ENCODE measurements at regions not wholly inside any gene's neighbourhood (a gene's known extent, or its start where the extent isn't known, plus 50 kb on each side); places are given as distances from the start of the nearest gene placed in this dataset.

DNA sequence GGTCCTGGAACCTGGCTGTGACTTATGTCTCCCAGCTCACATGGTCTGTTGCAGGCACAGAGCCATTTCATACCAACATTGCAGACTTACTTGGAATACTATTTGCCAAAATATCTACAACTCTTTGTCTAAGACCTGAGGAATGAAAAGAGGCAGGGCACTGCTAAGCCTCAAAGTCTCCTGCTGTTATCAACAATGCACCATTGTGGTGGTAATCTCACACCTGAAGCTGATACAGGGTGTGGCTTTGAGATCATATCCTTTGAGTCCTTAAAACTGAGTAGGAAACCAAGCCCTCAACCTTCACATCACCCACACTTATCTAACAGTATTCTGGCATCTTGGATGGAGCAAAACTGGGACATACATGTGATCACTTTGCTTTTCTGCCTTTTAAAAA lies 782.0 kb downstream of the EPHA3 start:
- H3K27me3 ChIP-seq (ENCODE audit: insufficient read depth, low read length), result no peaks in the 10 kb centered on the region
- H3K27ac ChIP-seq (ENCODE audit: low read depth, low read length), result no peak overlapping the region
- no peaks in the 10 kb centered on the region for H3K79me2 ChIP-seq (ENCODE audit: insufficient read depth, low read length)
- DNase-seq (ENCODE audit: insufficient read length, low spot score, missing footprints), result no peak
- H2AFZ ChIP-seq (ENCODE audit: low read length), result no peak overlapping the region
- no peaks in the 10 kb centered on the region for H4K20me1 ChIP-seq (ENCODE audit: insufficient read depth, low read length)
- H3K4me2 ChIP-seq (ENCODE audit: insufficient read depth, low read length), result no peak overlapping the region
- H3K36me3 ChIP-seq (ENCODE audit: insufficient read depth, low read length), result no peaks in the 10 kb centered on the region
- no peak overlapping the region for H3K4me3 ChIP-seq (ENCODE audit: insufficient read depth, low read length)
- TF ChIP-seq, protein P1, sequence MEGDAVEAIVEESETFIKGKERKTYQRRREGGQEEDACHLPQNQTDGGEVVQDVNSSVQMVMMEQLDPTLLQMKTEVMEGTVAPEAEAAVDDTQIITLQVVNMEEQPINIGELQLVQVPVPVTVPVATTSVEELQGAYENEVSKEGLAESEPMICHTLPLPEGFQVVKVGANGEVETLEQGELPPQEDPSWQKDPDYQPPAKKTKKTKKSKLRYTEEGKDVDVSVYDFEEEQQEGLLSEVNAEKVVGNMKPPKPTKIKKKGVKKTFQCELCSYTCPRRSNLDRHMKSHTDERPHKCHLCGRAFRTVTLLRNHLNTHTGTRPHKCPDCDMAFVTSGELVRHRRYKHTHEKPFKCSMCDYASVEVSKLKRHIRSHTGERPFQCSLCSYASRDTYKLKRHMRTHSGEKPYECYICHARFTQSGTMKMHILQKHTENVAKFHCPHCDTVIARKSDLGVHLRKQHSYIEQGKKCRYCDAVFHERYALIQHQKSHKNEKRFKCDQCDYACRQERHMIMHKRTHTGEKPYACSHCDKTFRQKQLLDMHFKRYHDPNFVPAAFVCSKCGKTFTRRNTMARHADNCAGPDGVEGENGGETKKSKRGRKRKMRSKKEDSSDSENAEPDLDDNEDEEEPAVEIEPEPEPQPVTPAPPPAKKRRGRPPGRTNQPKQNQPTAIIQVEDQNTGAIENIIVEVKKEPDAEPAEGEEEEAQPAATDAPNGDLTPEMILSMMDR (IDR thresholded peaks at IDR 0.05; ENCODE audit: extremely low read depth, low read depth, low read length), result no peak
- no peaks in the 10 kb centered on the region for H3K4me1 ChIP-seq (ENCODE audit: insufficient read depth, low read length)
- no peaks in the 10 kb centered on the region for H3K9me3 ChIP-seq (ENCODE audit: low read depth, low read length)

DNA sequence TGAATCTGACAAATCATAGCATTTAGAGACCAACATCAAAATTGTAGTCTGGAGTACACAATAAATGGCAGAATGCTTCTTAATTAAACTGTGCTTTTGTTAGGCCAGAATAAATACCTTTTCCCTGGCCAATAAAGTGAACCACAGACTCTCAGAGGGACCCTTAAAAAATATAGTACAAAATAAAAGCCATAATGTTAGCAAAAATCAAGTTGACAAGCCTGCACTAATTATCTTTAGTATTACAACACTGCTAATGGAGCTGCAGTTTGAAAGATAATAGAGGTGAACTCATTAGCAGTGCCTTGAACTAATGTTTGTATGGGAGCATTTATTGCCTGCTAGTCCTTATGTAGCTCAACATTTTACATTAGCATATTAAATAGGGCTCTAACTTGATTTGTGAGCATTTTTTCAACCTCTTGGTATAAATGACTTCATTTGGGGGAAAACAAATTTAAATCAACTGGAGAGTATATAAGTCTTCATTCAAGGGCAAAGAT lies 801.3 kb downstream of the EPHA3 start:
- DNase-seq (ENCODE audit: insufficient read length, low spot score, missing footprints), result no peak
- no peak overlapping the region for H3K4me2 ChIP-seq (ENCODE audit: insufficient read depth, low read length)
- no peaks in the 10 kb centered on the region for H3K27me3 ChIP-seq (ENCODE audit: insufficient read depth, low read length)
- no peaks in the 10 kb centered on the region for H3K4me1 ChIP-seq (ENCODE audit: insufficient read depth, low read length)
- TF ChIP-seq, protein P1 (IDR thresholded peaks at IDR 0.05; ENCODE audit: extremely low read depth, low read depth, low read length), result no peak
- no peak overlapping the region for H3K27ac ChIP-seq (ENCODE audit: low read depth, low read length)
- no peaks in the 10 kb centered on the region for H3K79me2 ChIP-seq (ENCODE audit: insufficient read depth, low read length)
- no peak overlapping the region for H3K4me3 ChIP-seq (ENCODE audit: insufficient read depth, low read length)
- no peaks in the 10 kb centered on the region for H3K36me3 ChIP-seq (ENCODE audit: insufficient read depth, low read length)
- H4K20me1 ChIP-seq (ENCODE audit: insufficient read depth, low read length), result no peaks in the 10 kb centered on the region
- no peak overlapping the region for H2AFZ ChIP-seq (ENCODE audit: low read length)
- H3K9me3 ChIP-seq (ENCODE audit: low read depth, low read length), result no peaks in the 10 kb centered on the region

DNA sequence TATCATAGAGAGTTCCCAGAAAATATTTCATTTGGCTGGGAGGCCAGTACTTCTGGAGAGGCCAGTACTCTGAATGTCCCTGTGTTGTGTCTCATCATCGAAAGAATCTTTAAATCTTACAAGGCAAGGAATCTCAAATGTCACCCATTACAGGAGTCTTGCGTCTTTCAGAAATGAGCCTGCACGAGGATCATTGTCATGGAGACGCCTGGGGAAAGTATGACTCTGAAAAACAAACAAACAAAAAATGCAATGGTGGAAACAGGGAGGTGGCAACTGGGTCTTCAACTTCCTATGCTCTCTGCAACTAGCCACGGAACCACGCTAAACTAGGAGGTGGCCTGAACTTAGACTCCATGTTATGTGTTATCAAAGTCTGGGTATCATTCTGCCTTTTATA lies 804.6 kb downstream of the EPHA3 start:
- Histone ChIP-seq H2AFZ (ENCODE audit: low read length) (no peak overlapping the region), H3K27me3 (ENCODE audit: insufficient read depth, low read length) (no peaks in the 10 kb centered on the region), H3K36me3 (ENCODE audit: insufficient read depth, low read length) (no peaks in the 10 kb centered on the region), H3K27ac (ENCODE audit: low read depth, low read length) (no peak overlapping the region), H3K4me3 (ENCODE audit: insufficient read depth, low read length) (no peak overlapping the region), H3K9me3 (ENCODE audit: low read depth, low read length) (no peaks in the 10 kb centered on the region), H3K4me2 (ENCODE audit: insufficient read depth, low read length) (no peak overlapping the region), H4K20me1 (ENCODE audit: insufficient read depth, low read length) (no peaks in the 10 kb centered on the region), H3K4me1 (ENCODE audit: insufficient read depth, low read length) (no peaks in the 10 kb centered on the region), H3K79me2 (ENCODE audit: insufficient read depth, low read length) (no peaks in the 10 kb centered on the region)
- no peak for DNase-seq (ENCODE audit: insufficient read length, low spot score, missing footprints)
- TF ChIP-seq, protein P1 (IDR thresholded peaks at IDR 0.05; ENCODE audit: extremely low read depth, low read depth, low read length), result no peak

DNA sequence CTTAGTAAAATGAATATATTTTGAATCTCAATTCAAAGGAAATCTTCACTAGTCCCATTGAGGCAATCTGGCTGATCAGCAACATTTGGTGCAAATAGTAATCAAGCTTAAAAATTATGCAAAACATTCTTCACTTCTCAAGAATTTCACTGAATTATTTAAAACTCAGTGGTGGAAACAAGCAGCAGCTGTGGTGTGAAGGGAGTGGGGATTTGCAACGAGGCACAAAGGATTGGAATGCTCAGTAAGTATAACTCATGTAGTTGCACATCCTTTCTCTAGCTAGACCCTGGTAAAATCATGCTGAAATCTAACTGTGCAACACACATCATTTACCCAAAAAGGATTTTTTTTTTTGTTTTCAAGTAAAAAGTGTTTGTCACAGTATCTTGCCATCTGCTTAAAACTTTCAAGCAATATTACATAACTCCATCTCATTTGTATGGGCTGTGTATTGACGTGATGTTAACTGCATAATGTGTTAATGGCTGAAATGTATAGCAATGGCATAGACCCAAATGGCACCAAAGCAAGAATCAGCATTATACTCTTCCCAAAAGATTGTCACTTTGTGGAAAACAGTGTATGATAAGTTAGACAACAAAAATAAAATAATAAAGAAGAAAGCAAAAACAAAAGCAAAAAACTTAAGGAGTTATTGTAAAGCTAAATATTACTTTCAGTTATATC lies 816.6 kb downstream of the EPHA3 start:
- H3K4me1 ChIP-seq (ENCODE audit: insufficient read depth, low read length), result no peaks in the 10 kb centered on the region
- no peak overlapping the region for H2AFZ ChIP-seq (ENCODE audit: low read length)
- TF ChIP-seq, protein P1 (IDR thresholded peaks at IDR 0.05; ENCODE audit: extremely low read depth, low read depth, low read length), result no peak
- no peaks in the 10 kb centered on the region for H3K27me3 ChIP-seq (ENCODE audit: insufficient read depth, low read length)
- no peaks in the 10 kb centered on the region for H3K36me3 ChIP-seq (ENCODE audit: insufficient read depth, low read length)
- H3K4me2 ChIP-seq (ENCODE audit: insufficient read depth, low read length), result no peak overlapping the region
- H3K4me3 ChIP-seq (ENCODE audit: insufficient read depth, low read length), result no peak overlapping the region
- H3K27ac ChIP-seq (ENCODE audit: low read depth, low read length), result no peak overlapping the region
- H4K20me1 ChIP-seq (ENCODE audit: insufficient read depth, low read length), result no peaks in the 10 kb centered on the region
- no peaks in the 10 kb centered on the region for H3K9me3 ChIP-seq (ENCODE audit: low read depth, low read length)
- no peaks in the 10 kb centered on the region for H3K79me2 ChIP-seq (ENCODE audit: insufficient read depth, low read length)
- no peak for DNase-seq (ENCODE audit: insufficient read length, low spot score, missing footprints)

All from osteoblast (primary cell).